ENCODE measurements at regions not wholly inside any gene's neighbourhood (a gene's known extent, or its start where the extent isn't known, plus 50 kb on each side); places are given as distances from the start of the nearest gene placed in this dataset.

DNA sequence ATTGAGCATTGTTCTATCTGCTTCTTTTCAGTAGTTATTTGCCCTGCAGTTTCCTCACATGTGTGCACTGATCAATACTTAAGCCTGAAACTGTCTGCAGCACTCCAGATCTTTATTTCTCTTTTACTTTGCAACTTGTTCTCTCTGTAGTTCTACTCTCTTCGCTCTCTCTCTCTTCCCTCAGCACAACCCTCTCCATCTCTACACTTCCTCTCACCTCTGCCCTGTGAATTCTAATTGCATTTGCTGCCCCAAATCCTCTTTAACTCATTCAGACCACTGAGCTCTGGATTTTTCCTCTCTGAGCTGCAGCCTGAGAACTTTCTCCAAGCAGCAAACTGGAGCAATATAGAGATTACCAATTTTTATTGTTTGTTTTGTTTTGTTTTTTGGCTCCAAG lies 1035.5 kb downstream of the FSCB start:
- H3K27ac Mint-ChIP-seq: peak overlapping the region; percentile 33
- peaks cover 12% of the 10 kb centered on the region for H3K4me1 Mint-ChIP-seq
- no peaks in the 10 kb centered on the region for H3K27me3 Mint-ChIP-seq (ENCODE audit: low read depth, poor library complexity)
- TF ChIP-seq, protein P1, sequence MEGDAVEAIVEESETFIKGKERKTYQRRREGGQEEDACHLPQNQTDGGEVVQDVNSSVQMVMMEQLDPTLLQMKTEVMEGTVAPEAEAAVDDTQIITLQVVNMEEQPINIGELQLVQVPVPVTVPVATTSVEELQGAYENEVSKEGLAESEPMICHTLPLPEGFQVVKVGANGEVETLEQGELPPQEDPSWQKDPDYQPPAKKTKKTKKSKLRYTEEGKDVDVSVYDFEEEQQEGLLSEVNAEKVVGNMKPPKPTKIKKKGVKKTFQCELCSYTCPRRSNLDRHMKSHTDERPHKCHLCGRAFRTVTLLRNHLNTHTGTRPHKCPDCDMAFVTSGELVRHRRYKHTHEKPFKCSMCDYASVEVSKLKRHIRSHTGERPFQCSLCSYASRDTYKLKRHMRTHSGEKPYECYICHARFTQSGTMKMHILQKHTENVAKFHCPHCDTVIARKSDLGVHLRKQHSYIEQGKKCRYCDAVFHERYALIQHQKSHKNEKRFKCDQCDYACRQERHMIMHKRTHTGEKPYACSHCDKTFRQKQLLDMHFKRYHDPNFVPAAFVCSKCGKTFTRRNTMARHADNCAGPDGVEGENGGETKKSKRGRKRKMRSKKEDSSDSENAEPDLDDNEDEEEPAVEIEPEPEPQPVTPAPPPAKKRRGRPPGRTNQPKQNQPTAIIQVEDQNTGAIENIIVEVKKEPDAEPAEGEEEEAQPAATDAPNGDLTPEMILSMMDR (IDR thresholded peaks at IDR 0.05): no peak
- no peaks in the 10 kb centered on the region for H3K9me3 Mint-ChIP-seq
- no peak for DNase-seq
- H3K4me3 Mint-ChIP-seq: no peak overlapping the region
- H3K36me3 Mint-ChIP-seq (ENCODE audit: low read depth): no peaks in the 10 kb centered on the region

DNA sequence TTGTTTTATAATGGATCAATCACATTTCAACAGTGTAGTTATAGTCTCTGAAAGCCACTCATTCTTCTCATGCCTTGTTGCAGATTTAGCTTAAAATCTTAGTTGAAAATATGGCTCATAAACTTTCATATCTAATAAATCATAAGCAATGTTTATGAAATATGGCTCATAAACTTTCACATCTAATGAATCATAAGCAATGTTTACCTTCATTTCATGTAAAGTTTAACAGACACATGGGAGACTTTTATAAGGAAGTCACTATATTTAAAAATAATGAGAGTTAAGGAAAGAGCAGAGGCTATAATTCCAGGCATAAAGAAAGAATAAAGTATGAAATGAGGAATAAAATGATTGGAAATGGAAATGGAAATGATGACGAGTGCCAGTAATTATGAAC lies 1042.1 kb downstream of the FSCB start:
- Mint-ChIP-seq H3K27me3 (ENCODE audit: low read depth, poor library complexity) (no peaks in the 10 kb centered on the region), H3K9me3 (peaks cover 7% of the 10 kb centered on the region), H3K36me3 (ENCODE audit: low read depth) (no peaks in the 10 kb centered on the region), H3K27ac (no peak overlapping the region), H3K4me1 (no peaks in the 10 kb centered on the region), H3K4me3 (no peak overlapping the region)
- no peak for DNase-seq
- TF ChIP-seq, protein P1 (IDR thresholded peaks at IDR 0.05): no peak

DNA sequence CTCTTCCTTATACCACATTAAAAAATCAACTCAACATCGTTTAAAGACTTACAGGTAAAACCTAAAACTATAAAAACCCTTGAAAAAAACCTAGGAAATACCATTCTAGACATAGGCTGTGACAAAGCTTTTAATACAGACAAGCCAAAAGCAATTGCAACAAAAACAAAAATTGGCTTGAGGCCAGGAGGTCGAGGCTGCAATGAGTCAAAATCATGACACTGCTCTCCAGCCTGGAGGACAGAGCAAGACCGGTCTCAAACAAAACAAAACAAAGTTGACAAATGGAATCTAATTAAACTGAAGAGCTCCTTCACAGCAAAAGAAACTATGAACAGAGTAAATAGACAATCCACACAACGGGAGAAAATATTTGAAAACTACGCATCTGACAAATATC lies 1057.8 kb downstream of the FSCB start:
- Mint-ChIP-seq H3K27ac (no peak overlapping the region), H3K4me3 (no peak overlapping the region), H3K27me3 (ENCODE audit: low read depth, poor library complexity) (no peaks in the 10 kb centered on the region), H3K4me1 (no peaks in the 10 kb centered on the region), H3K9me3 (peaks cover 26% of the 10 kb centered on the region), H3K36me3 (ENCODE audit: low read depth) (no peaks in the 10 kb centered on the region)
- DNase-seq: no peak
- TF ChIP-seq, protein P1 (IDR thresholded peaks at IDR 0.05): no peak

DNA sequence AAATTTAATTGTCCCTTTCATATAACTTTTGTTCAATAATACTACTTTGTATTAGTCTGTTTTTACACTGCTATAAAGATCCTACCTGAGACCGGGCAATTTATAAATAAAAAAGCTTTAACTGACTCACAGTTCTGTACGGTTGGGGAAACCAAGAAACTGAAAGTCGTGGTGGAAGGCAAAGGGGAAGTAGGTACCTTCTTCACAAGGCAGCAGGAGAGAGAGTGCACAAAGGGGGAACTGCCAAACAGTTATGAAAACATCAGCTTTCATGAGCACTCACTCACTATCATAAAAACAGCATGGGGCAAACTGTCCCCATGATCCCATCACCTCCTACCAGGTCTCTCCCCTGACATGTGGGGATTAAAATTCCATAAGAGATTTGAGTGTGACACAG lies 1069.0 kb downstream of the FSCB start:
- H3K9me3 Mint-ChIP-seq: peaks cover 9% of the 10 kb centered on the region
- H3K4me3 Mint-ChIP-seq: no peak overlapping the region
- H3K36me3 Mint-ChIP-seq (ENCODE audit: low read depth): no peaks in the 10 kb centered on the region
- H3K27me3 Mint-ChIP-seq (ENCODE audit: low read depth, poor library complexity): peaks cover 4% of the 10 kb centered on the region
- TF ChIP-seq, protein P1 (IDR thresholded peaks at IDR 0.05): no peak
- no peak for DNase-seq
- no peaks in the 10 kb centered on the region for H3K4me1 Mint-ChIP-seq
- H3K27ac Mint-ChIP-seq: no peak overlapping the region

DNA sequence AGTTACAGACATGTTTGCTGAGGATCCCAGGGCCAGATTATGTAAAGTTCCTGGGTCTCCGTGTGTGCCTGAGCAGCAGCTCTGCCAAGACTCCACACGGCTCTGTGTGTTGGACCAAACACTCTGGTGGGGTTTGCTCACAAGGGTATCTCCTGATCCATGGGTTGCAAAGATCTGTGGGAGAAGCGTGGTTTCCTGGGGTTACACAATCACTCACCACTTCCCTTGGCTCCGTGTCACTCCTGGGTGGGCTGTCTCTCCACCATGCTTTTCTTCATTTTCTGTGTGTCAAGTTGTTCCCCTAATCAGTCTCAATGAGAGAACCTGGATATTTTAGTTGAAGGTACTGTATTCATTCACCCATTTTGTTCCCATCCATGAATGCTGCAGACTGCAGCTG lies 1088.8 kb downstream of the FSCB start:
- peaks cover 4% of the 10 kb centered on the region for H3K36me3 Mint-ChIP-seq (ENCODE audit: low read depth)
- peaks cover 10% of the 10 kb centered on the region for H3K9me3 Mint-ChIP-seq
- no peak for DNase-seq
- no peaks in the 10 kb centered on the region for H3K4me1 Mint-ChIP-seq
- H3K4me3 Mint-ChIP-seq: no peak overlapping the region
- H3K27ac Mint-ChIP-seq: no peak overlapping the region
- peaks cover 5% of the 10 kb centered on the region for H3K27me3 Mint-ChIP-seq (ENCODE audit: low read depth, poor library complexity)
- TF ChIP-seq, protein P1 (IDR thresholded peaks at IDR 0.05): no peak

DNA sequence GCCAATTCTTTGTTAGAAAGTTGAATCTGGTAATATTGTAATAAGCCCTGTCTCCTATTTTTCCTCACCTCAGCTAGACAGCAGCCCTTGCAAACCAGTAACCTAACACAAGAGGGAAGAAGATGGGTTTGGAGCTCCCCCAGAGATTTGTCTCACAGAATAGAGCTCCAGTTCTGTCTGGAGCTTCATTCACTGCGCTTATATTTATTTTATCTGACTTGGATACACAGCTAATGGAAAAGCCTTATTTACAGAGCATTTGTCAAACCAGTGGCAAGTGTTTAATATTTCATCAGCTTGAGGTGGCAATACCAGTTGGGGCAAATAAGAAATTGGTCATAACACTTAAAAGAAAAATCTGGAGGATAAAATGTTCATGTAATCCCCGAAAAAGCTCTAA lies 1094.0 kb downstream of the FSCB start:
- H3K27ac Mint-ChIP-seq: no peak overlapping the region
- H3K36me3 Mint-ChIP-seq (ENCODE audit: low read depth): no peaks in the 10 kb centered on the region
- no peaks in the 10 kb centered on the region for H3K4me1 Mint-ChIP-seq
- no peaks in the 10 kb centered on the region for H3K9me3 Mint-ChIP-seq
- TF ChIP-seq, protein P1 (IDR thresholded peaks at IDR 0.05): no peak
- no peak for DNase-seq
- H3K27me3 Mint-ChIP-seq (ENCODE audit: low read depth, poor library complexity): no peaks in the 10 kb centered on the region
- no peak overlapping the region for H3K4me3 Mint-ChIP-seq

Measured in nephron progenitor cell (in vitro differentiated cells).